HepG2 (cell line): ENCODE measurements at regions not wholly inside any gene's neighbourhood (a gene's known extent, or its start where the extent isn't known, plus 50 kb on each side); places are given as distances from the start of the nearest gene placed in this dataset.

Experiments used
- ATAC-seq: fragments of 200-7000 bp; cut with Tn5 transposase; 3 replicates; pipeline ENCODE4 v1.9.1; 2020; ENCODE audit warnings: mild to moderate bottlenecking, moderate library complexity
- BruUV-seq: library from RNA; stranded (reverse); fragments of 400-500 nt; replicated peaks from 2 replicates; lab custom pipeline; 2021; lab: Mats Ljungman, UMichigan
- CTCF ChIA-PET: fragments of 300-600 bp; formaldehyde crosslinking; extraction: SDS; loops from one replicate; lab custom pipeline; 2021; ENCODE audit warnings: low total read pairs, inconsistent platforms, low intra/inter-chr PET ratio; lab: Yijun Ruan, JAX
- POLR2A ChIA-PET: fragments of 350-600 bp; sonication (Branson Sonifier 250); formaldehyde crosslinking; loops from one replicate; lab custom pipeline; 2020; ENCODE audit warnings: antibody characterized with exemption, inconsistent platforms; lab: Yijun Ruan, JAX
- DNase-seq: peaks from one replicate; pipeline ENCODE4 v3.0.0-alpha.2; 2015; ENCODE audit warnings: low spot score
- FAIRE-seq: peaks from 3 replicates; lab custom pipeline; 2011; peaks lifted over from hg19 to GRCh38; lab: Jason Lieb, UNC
- H2AFZ ChIP-seq: one replicate; pipeline ENCODE4 v1.6.1; 2011; ENCODE audit warnings: low read length, inconsistent platforms
- H3K27ac ChIP-seq: fragments of 300-600 bp; 3 replicates; pipeline ENCODE4 v1.8.0; 2011; ENCODE audit warnings: mixed run types, mild to moderate bottlenecking, mixed read lengths, low read length, inconsistent platforms; ENCODE audit not compliant: insufficient read depth; ENCODE audit errors: extremely low read length
- H3K27me3 ChIP-seq, 2 experiments: fragments of 200-600 bp in 1 of 2; 2 replicates in 1 of 2; 3 replicates in 1 of 2; pipeline versions ENCODE4 v1.6.0 to v1.8.0; 2011; ENCODE audit warnings: low read length in 2 of 2, mild to moderate bottlenecking in 2 of 2, moderate library complexity in 2 of 2, inconsistent platforms in 1 of 2; ENCODE audit not compliant: insufficient read depth in 2 of 2, control insufficient read depth in 1 of 2
- H3K36me3 ChIP-seq, 2 experiments: fragments of 200-600 bp in 1 of 2; replicated peaks in 1 of 2; 2 replicates in 1 of 2; 3 replicates in 1 of 2; pipeline versions ENCODE4 v1.5.1 to v1.8.0; 2011; ENCODE audit warnings: low read length in 2 of 2, inconsistent platforms in 1 of 2; ENCODE audit not compliant: insufficient read depth in 2 of 2, control insufficient read depth in 1 of 2
- H3K4me1 ChIP-seq: 2 replicates; pipeline ENCODE4 v1.5.1; 2012; ENCODE audit warnings: low read length, inconsistent platforms; ENCODE audit not compliant: insufficient read depth
- H3K4me2 ChIP-seq: 2 replicates; pipeline ENCODE4 v1.6.0; 2011; ENCODE audit warnings: low read depth, low read length, inconsistent platforms
- H3K4me3 ChIP-seq, 3 experiments: fragments of 200-600 bp in 1 of 3; sonication (generic), shearing (Covaris generic) in 1 of 3; replicated peaks in 1 of 3; 2 replicates each; pipeline ENCODE4 v1.5.1; 2011 to 2016; ENCODE audit warnings: low read length in 3 of 3, inconsistent platforms in 2 of 3, low read depth in 2 of 3, mild to moderate bottlenecking in 2 of 3, control low read depth in 1 of 3, mixed read lengths in 1 of 3; ENCODE audit not compliant: insufficient read depth in 1 of 3
- H3K79me2 ChIP-seq: one replicate; pipeline ENCODE4 v1.6.1; 2011; ENCODE audit warnings: low read length, inconsistent platforms; ENCODE audit not compliant: insufficient read depth
- H3K9ac ChIP-seq: 2 replicates; pipeline ENCODE4 v1.6.0; 2011; ENCODE audit warnings: mild to moderate bottlenecking, low read depth, low read length, inconsistent platforms; ENCODE audit not compliant: insufficient read depth
- H3K9me3 ChIP-seq: 2 replicates; pipeline ENCODE4 v1.5.1; 2012; ENCODE audit warnings: mild to moderate bottlenecking, low read length
- H4K20me1 ChIP-seq: 2 replicates; pipeline ENCODE4 v1.6.0; 2011; ENCODE audit warnings: inconsistent platforms, mild to moderate bottlenecking, low read length, moderate library complexity; ENCODE audit not compliant: insufficient read depth
- BCL6 ChIP-seq: IDR thresholded peaks from 2 replicates; pipeline ENCODE4 v1.6.1; 2016; ENCODE audit warnings: missing genetic modification reagents, missing compliant biosample characterization
- CREB1 ChIP-seq, 2 experiments: fragments of 450-650 bp in 1 of 2; IDR thresholded peaks; 2 replicates each; pipeline ENCODE4 v1.6.1; 2016 to 2017; ENCODE audit warnings: control low read depth in 1 of 2, mild to moderate bottlenecking in 1 of 2, missing compliant biosample characterization in 1 of 2, missing genetic modification characterization in 1 of 2
- CTCF ChIP-seq: sonication (generic); formaldehyde crosslinking; IDR thresholded peaks from 2 replicates; pipeline ENCODE4 v1.5.0; 2020; ENCODE audit warnings: mild to moderate bottlenecking, missing genetic modification reagents, moderate library complexity
- STAG1 ChIP-seq: sonication (generic); formaldehyde crosslinking; IDR thresholded peaks from 2 replicates; pipeline ENCODE4 v1.4.0; 2020; ENCODE audit warnings: missing genetic modification reagents
- ZNF550 ChIP-seq: sonication (generic); formaldehyde crosslinking; IDR thresholded peaks from 2 replicates; pipeline ENCODE4 v1.4.0; 2020; ENCODE audit warnings: mild to moderate bottlenecking, missing genetic modification reagents, borderline replicate concordance
- ZNF598 ChIP-seq: sonication (generic); formaldehyde crosslinking; IDR thresholded peaks from 2 replicates; pipeline ENCODE4 v1.5.1; 2020; ENCODE audit warnings: mild to moderate bottlenecking, missing genetic modification reagents, borderline replicate concordance
- ZNF691 ChIP-seq: sonication (generic); formaldehyde crosslinking; IDR thresholded peaks from 2 replicates; pipeline ENCODE4 v1.4.0; 2020; ENCODE audit warnings: missing genetic modification reagents, low read depth, mild to moderate bottlenecking, borderline replicate concordance
- WGBS: methylation state at CpG from one replicate; pipeline ENCODE4 v1.1.6; 2017; ENCODE audit warnings: low lambda C conversion rate; 5-methylcytosine and 5-hydroxymethylcytosine counted together
- in situ Hi-C: cut with HindIII; loops from 2 replicates; pipeline ENCODE4 v1.10.0; 2017; ENCODE audit warnings: low pct_unique_long_range_greater_than_20kb; ENCODE audit not compliant: extremely low pct_ligation_motif_present
- intact Hi-C: fragments of 100-400 bp; cut with micrococcal nuclease; formaldehyde crosslinking; loops from one replicate; pipeline ENCODE4 v1.10.0; 2022; ENCODE audit not compliant: unreplicated experiment

GRCh38 chr12:115785548-115785947 lies 491.9 kb downstream of the MED13L start:
- DNase-seq (no peak), FAIRE-seq (no peak), ATAC-seq (no peak)
- Histone ChIP-seq H3K9ac (no peak overlapping the region), H2AFZ (no peak overlapping the region), H3K9me3 (no peaks in the 10 kb centered on the region), H3K4me3 (no peak overlapping the region), H3K27me3 (no peaks in the 10 kb centered on the region; a peak in 1 of 5 replicates), H3K4me1 (no peaks in the 10 kb centered on the region), H3K36me3 (no peaks in the 10 kb centered on the region), H3K79me2 (no peaks in the 10 kb centered on the region), H3K27ac (no peak overlapping the region), H4K20me1 (no peaks in the 10 kb centered on the region), H3K4me2 (no peak overlapping the region)
- TF ChIP-seq CTCF (peak; percentile 27; the same call in 1 of the 2 replicates), CREB1 (IDR thresholded peaks at IDR 0.05) (no peak), CREB1 (CRISPR knock-in tag; IDR thresholded peaks at IDR 0.05) (no peak), STAG1 (CRISPR knock-in tag) (peak; percentile 35; the same call in 1 of the 2 replicates)
- no TSS peak for BruUV-seq
- intact Hi-C loops, result no loop called here
- ChIA-PET CTCF (no interaction called here), POLR2A (no interaction called here)
- in situ Hi-C loops, result no loop called here
- WGBS, result 33% methylated on average over 3 of the region's 3 CpGs

- no peaks in the 10 kb centered on the region for H3K36me3 ChIP-seq
- H3K27ac ChIP-seq, result no peak overlapping the region
- no peaks in the 10 kb centered on the region for H3K79me2 ChIP-seq
- ATAC-seq (no peak), FAIRE-seq (no peak), DNase-seq (no peak)
- intact Hi-C loops (no loop called here), in situ Hi-C loops (no loop called here)
- no peak overlapping the region for H3K9ac ChIP-seq
- H3K4me1 ChIP-seq, result peaks cover 12% of the 10 kb centered on the region
- WGBS, result 20% methylated on average over 1 of the region's 1 CpG
- H2AFZ ChIP-seq, result no peak overlapping the region
- H4K20me1 ChIP-seq, result no peaks in the 10 kb centered on the region
- TF ChIP-seq BCL6 (CRISPR knock-in tag) (no peak), ZNF550 (CRISPR knock-in tag) (no peak), ZNF691 (CRISPR knock-in tag) (no peak), ZNF598 (no peak)
- no TSS peak for BruUV-seq
- CTCF ChIA-PET, result no interaction called here
- H3K27me3 ChIP-seq, result no peaks in the 10 kb centered on the region
- H3K4me3 ChIP-seq, result no peak overlapping the region
- POLR2A ChIA-PET, result no interaction called here
- H3K4me2 ChIP-seq, result no peak overlapping the region
- no peaks in the 10 kb centered on the region for H3K9me3 ChIP-seq
These were observed 501.1 kb downstream of the MED13L start for GRCh38 chr12:115776399-115776798.
